Natural killer cell (primary cell): ENCODE measurements at regions not wholly inside any gene's neighbourhood (a gene's known extent, or its start where the extent isn't known, plus 50 kb on each side); places are given as distances from the start of the nearest gene placed in this dataset.

ENCODE experiments used
- ATAC-seq, 3 donors: fragments of 150-1000 bp in 2 of 3; fragments of 200-7000 bp in 1 of 3; cut with Tn5 transposase; 1 replicate in 1 of 3; 2 replicates in 2 of 3; pipeline ENCODE4 v1.10.0; 2021; ENCODE audit warnings: mild to moderate bottlenecking in 2 of 3, moderate library complexity in 2 of 3
- DNase-seq, 2 donors: peaks; one replicate each; pipeline versions ENCODE4 v3.0.0 to v3.0.0-alpha.2; 2013 to 2021; ENCODE audit warnings: mixed read lengths in 1 of 2
- H3K27ac ChIP-seq: one replicate; pipeline ENCODE4 v1.5.1; 2013; ENCODE audit warnings: mild to moderate bottlenecking, low read length
- H3K27me3 ChIP-seq: one replicate; pipeline ENCODE4 v1.6.1; 2013; ENCODE audit warnings: low read length; ENCODE audit not compliant: control insufficient read depth, insufficient read depth
- H3K36me3 ChIP-seq: one replicate; pipeline ENCODE4 v1.6.1; 2013; ENCODE audit warnings: low read length; ENCODE audit not compliant: control insufficient read depth, insufficient read depth
- H3K4me1 ChIP-seq: one replicate; pipeline ENCODE4 v1.6.1; 2013; ENCODE audit warnings: low read length; ENCODE audit not compliant: control insufficient read depth, insufficient read depth
- H3K4me3 ChIP-seq: one replicate; pipeline ENCODE4 v1.5.1; 2013; ENCODE audit warnings: low read length
- H3K9me3 ChIP-seq: one replicate; pipeline ENCODE4 v1.6.1; 2013; ENCODE audit warnings: low read length; ENCODE audit not compliant: control insufficient read depth, insufficient read depth
- H3K27ac Mint-ChIP-seq, 2 donors: one replicate each; pipeline ENCODE4 v1.8.0; 2022; ENCODE audit warnings: mild to moderate bottlenecking in 2 of 2, mixed read lengths in 2 of 2, moderate library complexity in 1 of 2
- H3K27me3 Mint-ChIP-seq, 2 donors: one replicate each; pipeline ENCODE4 v1.8.0; 2022; ENCODE audit warnings: low read depth in 2 of 2, mixed read lengths in 2 of 2
- H3K36me3 Mint-ChIP-seq: one replicate; pipeline ENCODE4 v1.8.0; 2022; ENCODE audit warnings: mixed read lengths
- H3K4me1 Mint-ChIP-seq, 2 donors: one replicate each; pipeline ENCODE4 v1.8.0; 2022; ENCODE audit warnings: mixed read lengths in 2 of 2
- H3K4me3 Mint-ChIP-seq: one replicate; pipeline ENCODE4 v1.8.0; 2022; ENCODE audit warnings: mild to moderate bottlenecking, moderate library complexity, mixed read lengths
- H3K9me3 Mint-ChIP-seq, 2 donors: one replicate each; pipeline ENCODE4 v1.8.0; 2022; ENCODE audit warnings: mixed read lengths in 2 of 2
- WGBS: methylation state at CpG from one replicate; pipeline ENCODE4 v1.1.7; 2013; ENCODE audit warnings: missing lambda C conversion rate; ENCODE audit not compliant: insufficient coverage; 5-methylcytosine and 5-hydroxymethylcytosine counted together
- intact Hi-C: fragments of 100-400 bp; cut with micrococcal nuclease; formaldehyde crosslinking; loops from one replicate; pipeline ENCODE4 v1.14.2; 2022
- TF ChIP-seq, protein P1 (sequence below): fragments of 200-600 bp; IDR thresholded peaks from one replicate; pipeline ENCODE4 v1.8.0; 2022; ENCODE audit warnings: antibody characterized with exemption

DNA sequence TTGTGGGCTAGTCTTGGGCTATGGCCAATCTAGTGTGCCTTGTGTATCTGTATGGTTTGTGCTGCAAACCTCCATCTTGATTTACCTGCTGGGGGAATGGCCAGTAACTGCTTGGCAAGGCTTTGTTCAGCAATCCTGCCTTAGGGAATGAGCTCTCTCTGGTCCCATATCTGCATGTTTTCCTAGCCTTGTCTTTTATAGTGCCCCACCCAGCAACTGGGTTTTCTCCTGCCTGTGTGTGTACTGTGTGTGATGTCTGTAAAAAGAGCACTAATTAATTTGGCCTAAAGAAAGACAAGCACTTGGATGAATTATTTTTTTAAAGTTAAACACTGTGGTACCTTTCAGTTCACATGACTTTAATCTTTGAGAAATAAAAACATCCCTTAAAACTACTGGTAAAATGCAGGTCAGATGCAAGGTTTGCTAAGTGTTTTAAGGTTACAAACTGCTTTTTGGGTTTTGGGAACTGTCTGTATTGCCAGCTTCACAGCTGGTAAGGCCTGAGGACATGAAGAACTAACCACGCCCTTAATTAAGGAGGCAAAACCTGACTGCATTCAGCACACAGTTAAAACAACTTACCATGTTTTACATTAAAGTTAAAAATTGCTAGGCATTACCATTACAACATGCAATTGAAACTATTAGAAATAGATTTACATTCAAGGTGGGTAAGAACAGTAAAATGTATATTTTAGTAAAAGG is 1169.2 kb downstream of the OTOL1 start:
- DNase-seq (no peak), ATAC-seq (no peak)
- H3K27me3 ChIP-seq: no peaks in the 10 kb centered on the region
- no peaks in the 10 kb centered on the region for H3K9me3 ChIP-seq
- TF ChIP-seq, protein P1, sequence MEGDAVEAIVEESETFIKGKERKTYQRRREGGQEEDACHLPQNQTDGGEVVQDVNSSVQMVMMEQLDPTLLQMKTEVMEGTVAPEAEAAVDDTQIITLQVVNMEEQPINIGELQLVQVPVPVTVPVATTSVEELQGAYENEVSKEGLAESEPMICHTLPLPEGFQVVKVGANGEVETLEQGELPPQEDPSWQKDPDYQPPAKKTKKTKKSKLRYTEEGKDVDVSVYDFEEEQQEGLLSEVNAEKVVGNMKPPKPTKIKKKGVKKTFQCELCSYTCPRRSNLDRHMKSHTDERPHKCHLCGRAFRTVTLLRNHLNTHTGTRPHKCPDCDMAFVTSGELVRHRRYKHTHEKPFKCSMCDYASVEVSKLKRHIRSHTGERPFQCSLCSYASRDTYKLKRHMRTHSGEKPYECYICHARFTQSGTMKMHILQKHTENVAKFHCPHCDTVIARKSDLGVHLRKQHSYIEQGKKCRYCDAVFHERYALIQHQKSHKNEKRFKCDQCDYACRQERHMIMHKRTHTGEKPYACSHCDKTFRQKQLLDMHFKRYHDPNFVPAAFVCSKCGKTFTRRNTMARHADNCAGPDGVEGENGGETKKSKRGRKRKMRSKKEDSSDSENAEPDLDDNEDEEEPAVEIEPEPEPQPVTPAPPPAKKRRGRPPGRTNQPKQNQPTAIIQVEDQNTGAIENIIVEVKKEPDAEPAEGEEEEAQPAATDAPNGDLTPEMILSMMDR: no peak
- WGBS: 100% methylated on average over 1 of the region's 1 CpG
- no peaks in the 10 kb centered on the region for H3K36me3 ChIP-seq
- H3K4me3 ChIP-seq: no peak overlapping the region
- H3K4me1 ChIP-seq: no peaks in the 10 kb centered on the region
- peaks cover 6 to 17% of the 10 kb centered on the region in 2 donors for H3K9me3 Mint-ChIP-seq
- H3K27me3 Mint-ChIP-seq: no peaks in the 10 kb centered on the region
- no peak overlapping the region for H3K27ac ChIP-seq
- H3K4me1 Mint-ChIP-seq: no peaks in the 10 kb centered on the region
- peaks cover 7% of the 10 kb centered on the region for H3K36me3 Mint-ChIP-seq
- no peak overlapping the region for H3K4me3 Mint-ChIP-seq
- H3K27ac Mint-ChIP-seq: no peak overlapping the region
- intact Hi-C loops: no loop called here

DNA sequence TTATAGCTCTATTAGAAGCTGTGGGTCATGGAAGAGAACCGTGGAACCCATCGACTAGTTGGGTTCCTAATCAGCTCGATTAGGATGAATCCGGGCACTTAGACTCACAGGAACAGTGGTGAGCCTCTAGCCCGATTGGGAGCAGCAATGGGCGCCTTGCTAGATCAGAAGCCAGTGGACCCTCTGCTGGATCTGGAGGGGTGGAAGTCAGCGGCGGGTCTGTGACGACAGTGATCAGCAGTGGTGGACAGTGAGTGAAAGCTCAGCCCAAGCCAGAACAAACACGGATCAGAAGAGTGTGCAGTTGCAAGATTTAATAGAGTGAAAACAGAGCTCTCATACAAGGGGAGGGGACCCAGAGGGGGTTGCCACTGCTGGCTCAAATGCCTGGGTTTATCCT is 1170.2 kb downstream of the OTOL1 start:
- DNase-seq: no peak
- Histone ChIP-seq H3K9me3 (no peaks in the 10 kb centered on the region), H3K36me3 (no peaks in the 10 kb centered on the region), H3K27me3 (no peaks in the 10 kb centered on the region), H3K27ac (no peak overlapping the region), H3K4me3 (no peak overlapping the region), H3K4me1 (no peaks in the 10 kb centered on the region)
- intact Hi-C loops: no loop called here
- no peak for ATAC-seq
- TF ChIP-seq, protein P1: no peak
- H3K36me3 Mint-ChIP-seq: peaks cover 7% of the 10 kb centered on the region
- no peak overlapping the region for H3K4me3 Mint-ChIP-seq
- H3K27ac Mint-ChIP-seq: no peak overlapping the region
- H3K4me1 Mint-ChIP-seq: no peaks in the 10 kb centered on the region
- peaks cover 9 to 17% of the 10 kb centered on the region in 2 donors for H3K9me3 Mint-ChIP-seq
- 84% methylated on average over 9 of the region's 10 CpGs for WGBS
- H3K27me3 Mint-ChIP-seq: no peaks in the 10 kb centered on the region

DNA sequence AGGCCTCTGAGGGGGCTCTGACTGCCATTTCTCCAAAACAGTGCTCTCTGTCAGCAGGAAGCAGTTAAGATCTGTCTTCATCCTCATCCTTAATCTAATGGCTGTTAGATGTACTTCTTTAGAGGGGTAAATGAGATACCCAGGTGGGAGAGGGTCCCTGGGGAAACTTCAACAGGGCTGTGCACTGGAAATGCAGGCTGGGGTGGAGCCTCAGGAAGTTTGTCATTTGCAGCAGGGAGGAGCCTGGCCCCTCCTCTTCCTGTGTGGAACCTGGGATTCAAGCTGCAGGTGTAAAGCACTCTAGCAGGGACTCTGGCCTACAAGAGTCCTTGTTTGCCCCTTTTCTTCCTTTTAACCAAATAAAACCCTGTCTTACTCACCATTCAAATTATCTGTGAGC is 1173.6 kb downstream of the OTOL1 start:
- Histone ChIP-seq H3K4me3 (no peak overlapping the region), H3K27me3 (no peaks in the 10 kb centered on the region), H3K36me3 (no peaks in the 10 kb centered on the region), H3K9me3 (no peaks in the 10 kb centered on the region), H3K4me1 (no peaks in the 10 kb centered on the region), H3K27ac (no peak overlapping the region)
- intact Hi-C loops: no loop called here
- Mint-ChIP-seq H3K4me1 (no peaks in the 10 kb centered on the region), H3K27ac (no peak overlapping the region), H3K36me3 (no peaks in the 10 kb centered on the region), H3K27me3 (no peaks in the 10 kb centered on the region), H3K4me3 (no peak overlapping the region), H3K9me3 (peaks cover 7 to 12% of the 10 kb centered on the region in 2 donors)
- TF ChIP-seq, protein P1: no peak
- no peak for ATAC-seq
- no peak for DNase-seq

DNA sequence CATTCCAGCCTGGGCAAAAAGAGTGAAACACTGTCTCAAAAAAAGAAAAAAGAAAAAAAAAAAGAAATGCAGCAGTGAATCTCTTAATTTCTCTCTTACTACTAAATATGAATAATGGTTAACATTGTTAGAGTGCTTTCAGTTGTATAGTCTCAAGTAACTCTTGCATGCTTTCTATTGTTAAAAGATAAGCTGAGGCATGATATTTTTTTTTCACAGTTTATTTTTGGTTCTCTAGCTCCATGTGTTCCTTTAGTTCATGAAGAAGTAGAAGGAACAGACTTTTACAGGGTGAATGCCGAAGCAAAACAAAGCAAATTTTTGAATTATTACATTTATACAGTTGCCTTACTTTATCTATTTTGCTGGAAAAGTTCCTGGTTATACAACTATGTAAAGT is 1180.9 kb downstream of the OTOL1 start:
- WGBS: no CpG with 5 or more reads among the region's 1 CpG
- ATAC-seq (no peak), DNase-seq (no peak)
- H3K27me3 ChIP-seq: no peaks in the 10 kb centered on the region
- TF ChIP-seq, protein P1: no peak
- intact Hi-C loops: no loop called here
- no peak overlapping the region for H3K4me3 Mint-ChIP-seq
- no peaks in the 10 kb centered on the region for H3K36me3 Mint-ChIP-seq
- no peaks in the 10 kb centered on the region for H3K27me3 Mint-ChIP-seq
- peaks cover 2 to 9% of the 10 kb centered on the region in 2 donors for H3K9me3 Mint-ChIP-seq
- no peak overlapping the region for H3K27ac Mint-ChIP-seq
- no peaks in the 10 kb centered on the region for H3K9me3 ChIP-seq
- H3K4me1 Mint-ChIP-seq: no peaks in the 10 kb centered on the region
- H3K27ac ChIP-seq: no peak overlapping the region
- no peaks in the 10 kb centered on the region for H3K4me1 ChIP-seq
- H3K4me3 ChIP-seq: no peak overlapping the region
- H3K36me3 ChIP-seq: no peaks in the 10 kb centered on the region
